ENCODE measurements at regions not wholly inside any gene's neighbourhood (a gene's known extent, or its start where the extent isn't known, plus 50 kb on each side); places are given as distances from the start of the nearest gene placed in this dataset.

GRCh38 chr1:102580806-102581205 is 527.5 kb downstream of the COL11A1 start:
- TF ChIP-seq CTCF (IDR thresholded peaks at IDR 0.05) = no peak
- TF ChIP-seq EP300 (IDR thresholded peaks at IDR 0.05; ENCODE audit: low read depth) = no peak
- no peak for TF ChIP-seq POLR2AphosphoS5 (IDR thresholded peaks at IDR 0.05)
